Mesenchymal stem cell (in vitro differentiated cells and primary cell): ENCODE measurements at regions not wholly inside any gene's neighbourhood (a gene's known extent, or its start where the extent isn't known, plus 50 kb on each side); places are given as distances from the start of the nearest gene placed in this dataset.

ENCODE experiments used
- DNase-seq: peaks from one replicate; pipeline ENCODE4 v3.0.0-alpha.2; 2013
- H2AFZ ChIP-seq: one replicate; pipeline ENCODE4 v1.6.1; 2013; ENCODE audit warnings: low read depth, mild to moderate bottlenecking, control low read depth, inconsistent platforms, low read length, moderate library complexity
- H2AK5ac ChIP-seq: 2 replicates; pipeline ENCODE4 v1.6.1; 2013; ENCODE audit warnings: low read length, moderate library complexity, mild to moderate bottlenecking, inconsistent platforms; ENCODE audit not compliant: severe bottlenecking
- H2BK120ac ChIP-seq: one replicate; pipeline ENCODE4 v1.6.1; 2013; ENCODE audit warnings: low read depth, mild to moderate bottlenecking, inconsistent platforms, low read length, moderate library complexity
- H2BK12ac ChIP-seq, 2 experiments: one replicate each; pipeline ENCODE4 v1.6.1; 2013; ENCODE audit warnings: inconsistent platforms in 2 of 2, low read length in 2 of 2, mild to moderate bottlenecking in 2 of 2, moderate library complexity in 2 of 2, control low read depth in 1 of 2
- H2BK15ac ChIP-seq: one replicate; pipeline ENCODE4 v1.6.1; 2013; ENCODE audit warnings: mild to moderate bottlenecking, low read depth, inconsistent platforms; ENCODE audit not compliant: poor library complexity, severe bottlenecking
- H2BK5ac ChIP-seq: 2 replicates; pipeline ENCODE4 v1.6.1; 2013; ENCODE audit warnings: low read depth, mild to moderate bottlenecking, low read length, control low read depth, inconsistent platforms; ENCODE audit not compliant: poor library complexity, severe bottlenecking
- H3K14ac ChIP-seq, 2 experiments: one replicate each; pipeline ENCODE4 v1.6.1; 2013; ENCODE audit warnings: inconsistent platforms in 2 of 2, low read length in 2 of 2, control low read depth in 1 of 2, mild to moderate bottlenecking in 1 of 2, moderate library complexity in 1 of 2
- H3K18ac ChIP-seq, 2 experiments: one replicate each; pipeline ENCODE4 v1.6.1; 2013; ENCODE audit warnings: inconsistent platforms in 2 of 2, low read length in 2 of 2, control low read depth in 1 of 2, low read depth in 1 of 2, mild to moderate bottlenecking in 1 of 2
- H3K23ac ChIP-seq, 2 experiments: one replicate each; pipeline ENCODE4 v1.6.1; 2013; ENCODE audit warnings: inconsistent platforms in 2 of 2, low read length in 2 of 2, mild to moderate bottlenecking in 2 of 2, moderate library complexity in 2 of 2, control low read depth in 1 of 2
- H3K27ac ChIP-seq: 2 replicates; pipeline ENCODE4 v1.5.1; 2013; ENCODE audit warnings: mild to moderate bottlenecking, moderate library complexity, low read length, control low read depth, inconsistent platforms; ENCODE audit not compliant: poor library complexity, severe bottlenecking
- H3K27me3 ChIP-seq, 2 experiments: 2 replicates each; pipeline versions ENCODE4 v1.6.1 to v1.7.0; 2013; ENCODE audit warnings: low read length in 2 of 2, mild to moderate bottlenecking in 2 of 2, moderate library complexity in 2 of 2, control low read depth in 1 of 2, inconsistent platforms in 1 of 2; ENCODE audit not compliant: control insufficient read depth in 1 of 2, insufficient read depth in 1 of 2
- H3K36me3 ChIP-seq, 2 experiments: 2 replicates each; pipeline versions ENCODE4 v1.6.1 to v1.7.0; 2013; ENCODE audit warnings: low read length in 2 of 2, control low read depth in 1 of 2, inconsistent platforms in 1 of 2, low read depth in 1 of 2, mild to moderate bottlenecking in 1 of 2; ENCODE audit not compliant: insufficient read depth in 2 of 2, control insufficient read depth in 1 of 2
- H3K4ac ChIP-seq, 2 experiments: one replicate each; pipeline ENCODE4 v1.6.1; 2013; ENCODE audit warnings: inconsistent platforms in 2 of 2, low read length in 2 of 2, mild to moderate bottlenecking in 2 of 2, moderate library complexity in 2 of 2, control low read depth in 1 of 2, low read depth in 1 of 2
- H3K4me1 ChIP-seq: 2 replicates; pipeline ENCODE4 v1.6.1; 2013; ENCODE audit warnings: low read depth, low read length, control low read depth; ENCODE audit not compliant: control insufficient read depth, insufficient read depth
- H3K4me2 ChIP-seq: 2 replicates; pipeline ENCODE4 v1.6.1; 2013; ENCODE audit warnings: low read length, mild to moderate bottlenecking, inconsistent platforms; ENCODE audit not compliant: poor library complexity, severe bottlenecking
- H3K4me3 ChIP-seq, 2 experiments: 2 replicates each; pipeline versions ENCODE4 v1.5.1 to v1.7.0; 2013; ENCODE audit warnings: low read length in 2 of 2, mild to moderate bottlenecking in 2 of 2, control low read depth in 1 of 2, low read depth in 1 of 2; ENCODE audit not compliant: insufficient read depth in 1 of 2
- H3K79me1 ChIP-seq: replicated peaks from 2 replicates; pipeline ENCODE4 v1.6.1; 2013; ENCODE audit warnings: mild to moderate bottlenecking, control low read depth, low read length, inconsistent platforms; ENCODE audit not compliant: poor library complexity, severe bottlenecking
- H3K9ac ChIP-seq: 2 replicates; pipeline ENCODE4 v1.7.0; 2013; ENCODE audit warnings: mild to moderate bottlenecking, low read length, moderate library complexity
- H3K9me3 ChIP-seq: 2 replicates; pipeline ENCODE4 v1.7.0; 2013; ENCODE audit warnings: mild to moderate bottlenecking, low read length; ENCODE audit not compliant: control insufficient read depth
- H4K8ac ChIP-seq: one replicate; pipeline ENCODE4 v1.6.1; 2013; ENCODE audit warnings: inconsistent platforms, mild to moderate bottlenecking, low read length, moderate library complexity
- H4K91ac ChIP-seq: one replicate; pipeline ENCODE4 v1.6.1; 2013; ENCODE audit warnings: mild to moderate bottlenecking, low read length, inconsistent platforms
- WGBS: methylation state at CpG from one replicate; pipeline ENCODE4 v1.1.7; 2013; ENCODE audit warnings: mixed read lengths; 5-methylcytosine and 5-hydroxymethylcytosine counted together

DNA sequence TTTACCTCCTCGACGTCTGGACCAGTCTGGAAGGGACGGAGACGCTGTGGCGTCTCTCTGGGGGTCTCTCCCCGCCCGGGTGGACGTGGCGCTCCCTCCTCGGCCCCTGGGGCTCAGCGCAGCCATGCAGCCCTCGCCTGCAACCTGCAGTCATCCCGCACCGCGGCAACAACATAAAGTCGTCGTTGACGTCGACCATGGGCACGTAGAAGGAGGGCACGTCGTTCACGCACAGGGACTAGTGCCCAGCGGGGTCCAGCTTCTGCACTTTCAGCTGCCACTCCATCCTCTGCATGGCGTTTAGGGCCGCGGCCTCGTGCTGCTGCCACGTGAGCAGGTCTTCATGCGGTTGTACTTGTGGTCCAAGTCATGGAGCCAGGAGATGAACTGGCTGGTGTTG, 889.6 kb upstream of the LRRTM1 start:
- no peak overlapping the region for H2BK15ac ChIP-seq
- no peak overlapping the region for H3K4ac ChIP-seq
- H3K14ac ChIP-seq = no peak overlapping the region
- H2BK120ac ChIP-seq = no peak overlapping the region
- no peak overlapping the region for H2BK12ac ChIP-seq
- H3K27me3 ChIP-seq = no peaks in the 10 kb centered on the region
- WGBS = 95% methylated on average over 30 of the region's 30 CpGs
- no peaks in the 10 kb centered on the region for H3K79me1 ChIP-seq
- no peak overlapping the region for H2AFZ ChIP-seq
- H3K27ac ChIP-seq = no peak overlapping the region
- H3K23ac ChIP-seq = no peak overlapping the region
- no peak overlapping the region for H3K9ac ChIP-seq
- no peak overlapping the region for H4K8ac ChIP-seq
- H3K9me3 ChIP-seq = peaks cover under 1% of the 10 kb centered on the region
- no peak overlapping the region for H2AK5ac ChIP-seq
- no peak overlapping the region for H2BK5ac ChIP-seq
- H3K36me3 ChIP-seq = no peaks in the 10 kb centered on the region
- H3K4me1 ChIP-seq = no peaks in the 10 kb centered on the region
- H3K18ac ChIP-seq = no peak overlapping the region
- H3K4me3 ChIP-seq = no peak overlapping the region
- H3K4me2 ChIP-seq = no peak overlapping the region
- no peak overlapping the region for H4K91ac ChIP-seq
- DNase-seq = no peak

DNA sequence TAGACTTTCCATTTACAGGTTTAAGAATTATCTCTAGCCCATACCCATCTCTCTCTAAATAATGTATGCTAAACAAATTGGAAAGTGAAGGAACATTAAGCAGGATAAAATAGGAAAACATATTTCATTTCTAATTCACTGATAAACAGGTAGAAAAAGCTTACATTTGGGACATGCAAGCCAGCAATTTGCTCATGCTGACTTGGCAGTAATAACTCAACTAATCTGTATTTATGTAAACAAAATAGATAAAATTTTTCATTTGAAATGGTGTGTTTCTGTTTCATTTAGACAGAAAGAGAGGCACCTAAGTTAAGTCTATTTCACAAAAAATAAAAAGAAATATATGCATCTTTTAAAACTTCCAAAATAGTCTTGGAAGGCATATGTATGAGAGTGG, 877.3 kb upstream of the LRRTM1 start:
- Histone ChIP-seq H2AK5ac (no peak overlapping the region), H3K4me1 (no peaks in the 10 kb centered on the region)
- no peak for DNase-seq

DNA sequence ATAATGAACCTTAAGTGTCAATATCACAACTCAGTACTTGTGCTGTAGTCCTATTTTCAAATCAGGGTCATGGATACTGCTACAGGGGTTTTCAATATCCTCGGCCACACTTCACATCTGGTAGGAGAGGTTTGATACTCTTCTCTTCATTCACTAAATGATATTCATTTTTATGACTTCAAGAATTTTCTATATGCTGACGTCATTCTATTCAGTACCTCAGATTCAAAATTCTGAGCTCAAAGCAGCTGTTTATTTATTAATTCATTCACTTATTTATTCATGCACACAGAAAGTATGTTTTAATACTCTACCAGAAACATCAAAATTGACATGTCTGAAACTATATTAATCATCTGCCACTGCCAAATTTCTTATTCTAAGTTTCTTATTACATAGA, 866.9 kb upstream of the LRRTM1 start:
- no peak overlapping the region for H4K8ac ChIP-seq
- H3K9ac ChIP-seq = no peak overlapping the region
- H3K79me1 ChIP-seq = no peaks in the 10 kb centered on the region
- no peak overlapping the region for H2AK5ac ChIP-seq
- no peak for DNase-seq
- H3K27me3 ChIP-seq = no peaks in the 10 kb centered on the region
- no peak overlapping the region for H4K91ac ChIP-seq
- no peak overlapping the region for H3K27ac ChIP-seq
- WGBS = 100% methylated on average over 1 of the region's 2 CpGs
- no peak overlapping the region for H3K14ac ChIP-seq
- no peak overlapping the region for H3K23ac ChIP-seq
- no peak overlapping the region for H3K4me3 ChIP-seq
- no peak overlapping the region for H2BK15ac ChIP-seq
- H3K9me3 ChIP-seq = peaks cover 6% of the 10 kb centered on the region
- no peaks in the 10 kb centered on the region for H3K4me1 ChIP-seq
- no peak overlapping the region for H2BK5ac ChIP-seq
- no peaks in the 10 kb centered on the region for H3K36me3 ChIP-seq
- H3K18ac ChIP-seq = no peak overlapping the region
- H3K4ac ChIP-seq = no peak overlapping the region
- no peak overlapping the region for H2AFZ ChIP-seq
- H2BK12ac ChIP-seq = no peak overlapping the region
- no peak overlapping the region for H3K4me2 ChIP-seq
- no peak overlapping the region for H2BK120ac ChIP-seq

More for the DNA sequence above, 877.3 kb upstream of the LRRTM1 start:
- H2BK12ac ChIP-seq = no peak overlapping the region
- H3K9me3 ChIP-seq = peaks cover 2% of the 10 kb centered on the region
- no peak overlapping the region for H4K91ac ChIP-seq
- H3K36me3 ChIP-seq = no peaks in the 10 kb centered on the region
- H2AFZ ChIP-seq = no peak overlapping the region
- H2BK5ac ChIP-seq = no peak overlapping the region
- H3K79me1 ChIP-seq = no peaks in the 10 kb centered on the region
- no peak overlapping the region for H2BK15ac ChIP-seq
- H3K27me3 ChIP-seq = no peaks in the 10 kb centered on the region
- H3K27ac ChIP-seq = no peak overlapping the region
- H3K9ac ChIP-seq = no peak overlapping the region
- H3K4ac ChIP-seq = no peak overlapping the region
- H2BK120ac ChIP-seq = no peak overlapping the region
- no peak overlapping the region for H3K23ac ChIP-seq
- no peak overlapping the region for H4K8ac ChIP-seq
- no peak overlapping the region for H3K4me2 ChIP-seq
- H3K4me3 ChIP-seq = no peak overlapping the region
- no peak overlapping the region for H3K14ac ChIP-seq
- H3K18ac ChIP-seq = no peak overlapping the region

DNA sequence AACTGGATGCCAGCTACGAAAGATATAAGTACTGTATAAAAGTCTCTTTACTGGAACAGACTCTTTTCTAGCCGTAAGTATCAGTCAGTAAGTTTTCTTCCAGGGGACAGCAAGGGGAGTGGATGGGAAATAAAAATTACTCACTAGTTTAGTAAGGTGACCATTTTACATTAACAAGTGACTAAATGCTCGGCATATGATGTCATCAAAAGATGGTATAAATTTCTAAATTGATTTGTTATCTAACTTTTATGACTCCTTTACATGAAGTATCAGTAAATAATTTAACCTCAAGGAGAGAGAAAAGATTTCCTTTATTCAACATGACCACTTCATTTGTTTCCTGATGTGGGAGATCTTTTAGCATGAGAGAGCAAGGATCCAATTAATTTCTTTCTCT, 859.0 kb upstream of the LRRTM1 start:
- WGBS = 100% methylated on average over 2 of the region's 3 CpGs
- H2BK120ac ChIP-seq = no peak overlapping the region
- no peak overlapping the region for H4K8ac ChIP-seq
- no peak overlapping the region for H2AFZ ChIP-seq
- H3K27ac ChIP-seq = no peak overlapping the region
- H2BK12ac ChIP-seq = no peak overlapping the region
- H3K9me3 ChIP-seq = peaks cover 7% of the 10 kb centered on the region
- no peak overlapping the region for H2BK5ac ChIP-seq
- no peak overlapping the region for H3K4ac ChIP-seq
- H3K23ac ChIP-seq = no peak overlapping the region
- no peak overlapping the region for H3K18ac ChIP-seq
- no peak overlapping the region for H3K14ac ChIP-seq
- no peaks in the 10 kb centered on the region for H3K36me3 ChIP-seq
- H3K79me1 ChIP-seq = no peaks in the 10 kb centered on the region
- H3K9ac ChIP-seq = no peak overlapping the region
- no peaks in the 10 kb centered on the region for H3K27me3 ChIP-seq
- no peak overlapping the region for H3K4me3 ChIP-seq
- no peak overlapping the region for H2BK15ac ChIP-seq
- no peaks in the 10 kb centered on the region for H3K4me1 ChIP-seq
- no peak for DNase-seq
- no peak overlapping the region for H2AK5ac ChIP-seq
- no peak overlapping the region for H3K4me2 ChIP-seq
- no peak overlapping the region for H4K91ac ChIP-seq
